Neural cell (in vitro differentiated cells): ENCODE measurements at regions not wholly inside any gene's neighbourhood (a gene's known extent, or its start where the extent isn't known, plus 50 kb on each side); places are given as distances from the start of the nearest gene placed in this dataset.

ENCODE experiments used
- H2AFZ ChIP-seq: fragments of 200-600, 300-800 bp; sonication (generic), shearing (Covaris generic); 2 replicates; pipeline ENCODE4 v1.6.0; 2014; ENCODE audit warnings: low read depth, mild to moderate bottlenecking, antibody characterized with exemption, low read length, moderate library complexity
- H3F3A ChIP-seq: fragments of 200-600 bp; shearing (Covaris generic); 2 replicates; pipeline ENCODE4 v1.6.1; 2016; ENCODE audit warnings: mild to moderate bottlenecking, moderate library complexity, mixed read lengths, antibody characterized with exemption, low read length; ENCODE audit not compliant: insufficient read depth, poor library complexity, severe bottlenecking
- H3K27ac ChIP-seq: fragments of 200-600, 300-800 bp; sonication (generic), shearing (Covaris generic); 2 replicates; pipeline ENCODE4 v1.5.1; 2014; ENCODE audit warnings: mild to moderate bottlenecking, low read length, moderate library complexity
- H3K27me3 ChIP-seq: fragments of 300-800, 200-600 bp; sonication (generic), shearing (Covaris generic); 2 replicates; pipeline ENCODE4 v1.6.0; 2014; ENCODE audit warnings: mild to moderate bottlenecking, low read depth, low read length, moderate library complexity; ENCODE audit not compliant: insufficient read depth
- H3K36me3 ChIP-seq: fragments of 300-800, 200-600 bp; sonication (generic), shearing (Covaris generic); 2 replicates; pipeline ENCODE4 v1.5.1; 2014; ENCODE audit warnings: mild to moderate bottlenecking, antibody characterized with exemption, low read length, moderate library complexity; ENCODE audit not compliant: insufficient read depth
- H3K4me2 ChIP-seq: fragments of 300-800, 200-600 bp; sonication (generic), shearing (Covaris generic); 2 replicates; pipeline ENCODE4 v1.6.0; 2014; ENCODE audit warnings: mild to moderate bottlenecking, low read length
- H3K4me3 ChIP-seq: fragments of 300-800, 200-600 bp; sonication (generic), shearing (Covaris generic); 2 replicates; pipeline ENCODE4 v1.5.1; 2014; ENCODE audit warnings: mild to moderate bottlenecking, low read length, moderate library complexity
- H3K79me2 ChIP-seq: fragments of 200-600 bp; shearing (Covaris generic); replicated peaks from 2 replicates; pipeline ENCODE4 v1.6.0; 2014; ENCODE audit warnings: mild to moderate bottlenecking, low read length, moderate library complexity; ENCODE audit not compliant: insufficient read depth
- H3K9ac ChIP-seq: fragments of 300-800, 200-600 bp; sonication (generic), shearing (Covaris generic); 2 replicates; pipeline ENCODE4 v1.6.1; 2016; ENCODE audit warnings: mild to moderate bottlenecking, low read length, mixed read lengths
- H3K9me2 ChIP-seq: fragments of 200-600 bp; shearing (Covaris generic); 2 replicates; pipeline ENCODE4 v1.6.1; 2016; ENCODE audit warnings: mild to moderate bottlenecking, low read length, mixed read lengths; ENCODE audit not compliant: insufficient read depth
- H3K9me3 ChIP-seq: fragments of 200-600, 300-800 bp; sonication (generic), shearing (Covaris generic); 2 replicates; pipeline ENCODE4 v1.6.1; 2016; ENCODE audit warnings: mild to moderate bottlenecking, mixed run types, low read length, moderate library complexity, mixed read lengths
- H4K20me1 ChIP-seq: fragments of 200-600 bp; shearing (Covaris generic); 2 replicates; pipeline ENCODE4 v1.6.1; 2016; ENCODE audit warnings: mild to moderate bottlenecking, mixed run types; ENCODE audit not compliant: insufficient read depth
- EP300 ChIP-seq: fragments of 450-650 bp; conservative IDR thresholded peaks from 2 replicates; pipeline ENCODE4 v1.6.1; 2014; ENCODE audit warnings: antibody characterized with exemption, mild to moderate bottlenecking, moderate library complexity; ENCODE audit not compliant: poor library complexity, severe bottlenecking
- EZH2 ChIP-seq: fragments of 200-600, 300-800 bp; shearing (Covaris generic), sonication (generic); IDR thresholded peaks from 2 replicates; pipeline ENCODE4 v1.6.1; 2014; ENCODE audit warnings: antibody characterized with exemption, low read length, borderline replicate concordance, mild to moderate bottlenecking; ENCODE audit not compliant: insufficient read depth, poor library complexity, severe bottlenecking
- MXI1 ChIP-seq: fragments of 450-650 bp; conservative IDR thresholded peaks from 2 replicates; pipeline ENCODE4 v1.6.1; 2014; ENCODE audit warnings: antibody characterized with exemption, mild to moderate bottlenecking; ENCODE audit not compliant: poor library complexity, severe bottlenecking
- POLR2AphosphoS5 ChIP-seq: IDR thresholded peaks from 2 replicates; pipeline ENCODE4 v1.6.1; 2012
- RAD21 ChIP-seq: fragments of 450-650 bp; conservative IDR thresholded peaks from 2 replicates; pipeline ENCODE4 v1.6.1; 2014; ENCODE audit warnings: antibody characterized with exemption, mild to moderate bottlenecking, moderate library complexity
- SMC3 ChIP-seq: fragments of 450-650 bp; conservative IDR thresholded peaks from 2 replicates; pipeline ENCODE4 v1.6.1; 2014; ENCODE audit warnings: antibody characterized with exemption, mild to moderate bottlenecking, moderate library complexity; ENCODE audit not compliant: poor library complexity
- TAF1 ChIP-seq: IDR thresholded peaks from 2 replicates; pipeline ENCODE4 v1.6.1; 2012; ENCODE audit warnings: low read depth
- TF ChIP-seq, protein P1 (sequence below): fragments of 450-650 bp; IDR thresholded peaks from 2 replicates; pipeline ENCODE4 v1.5.1; 2014; ENCODE audit warnings: antibody characterized with exemption, mild to moderate bottlenecking, moderate library complexity; ENCODE audit not compliant: poor library complexity, severe bottlenecking
- TF ChIP-seq, protein P2 (sequence below): IDR thresholded peaks from 2 replicates; pipeline ENCODE4 v1.6.1; 2012; ENCODE audit warnings: borderline replicate concordance

DNA sequence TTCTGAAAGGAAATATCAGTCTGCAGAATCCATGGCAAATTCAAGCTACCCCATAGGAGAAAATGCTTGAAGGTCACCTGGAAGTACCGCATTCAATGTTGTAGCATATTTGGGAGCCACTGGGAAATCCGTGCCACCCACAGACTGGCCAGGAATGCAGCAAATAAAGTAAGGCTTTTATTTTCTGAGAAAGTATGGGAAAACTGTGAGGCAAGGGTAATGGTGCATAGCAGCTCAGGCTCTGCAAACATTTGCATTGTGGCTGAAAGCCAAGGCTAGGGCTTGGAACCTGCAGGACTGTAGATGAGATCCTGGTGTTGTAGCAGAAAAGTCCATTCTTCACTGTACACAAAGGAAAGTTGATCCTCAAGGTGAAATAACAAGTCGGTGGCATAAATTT is 450.9 kb upstream of the NR3C2 start:
- TF ChIP-seq, protein P1, sequence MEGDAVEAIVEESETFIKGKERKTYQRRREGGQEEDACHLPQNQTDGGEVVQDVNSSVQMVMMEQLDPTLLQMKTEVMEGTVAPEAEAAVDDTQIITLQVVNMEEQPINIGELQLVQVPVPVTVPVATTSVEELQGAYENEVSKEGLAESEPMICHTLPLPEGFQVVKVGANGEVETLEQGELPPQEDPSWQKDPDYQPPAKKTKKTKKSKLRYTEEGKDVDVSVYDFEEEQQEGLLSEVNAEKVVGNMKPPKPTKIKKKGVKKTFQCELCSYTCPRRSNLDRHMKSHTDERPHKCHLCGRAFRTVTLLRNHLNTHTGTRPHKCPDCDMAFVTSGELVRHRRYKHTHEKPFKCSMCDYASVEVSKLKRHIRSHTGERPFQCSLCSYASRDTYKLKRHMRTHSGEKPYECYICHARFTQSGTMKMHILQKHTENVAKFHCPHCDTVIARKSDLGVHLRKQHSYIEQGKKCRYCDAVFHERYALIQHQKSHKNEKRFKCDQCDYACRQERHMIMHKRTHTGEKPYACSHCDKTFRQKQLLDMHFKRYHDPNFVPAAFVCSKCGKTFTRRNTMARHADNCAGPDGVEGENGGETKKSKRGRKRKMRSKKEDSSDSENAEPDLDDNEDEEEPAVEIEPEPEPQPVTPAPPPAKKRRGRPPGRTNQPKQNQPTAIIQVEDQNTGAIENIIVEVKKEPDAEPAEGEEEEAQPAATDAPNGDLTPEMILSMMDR, result no peak
- TF ChIP-seq EP300 (no peak), TAF1 (no peak), SMC3 (no peak), MXI1 (no peak)
- no peaks in the 10 kb centered on the region for H3K9me2 ChIP-seq
- no peaks in the 10 kb centered on the region for H3K36me3 ChIP-seq
- H3K27me3 ChIP-seq, result no peaks in the 10 kb centered on the region
- H3K9me3 ChIP-seq, result no peaks in the 10 kb centered on the region
- no peak overlapping the region for H3K4me2 ChIP-seq
- no peak overlapping the region for H2AFZ ChIP-seq
- H3K4me3 ChIP-seq, result no peak overlapping the region
- no peak overlapping the region for H3K9ac ChIP-seq
- H3K79me2 ChIP-seq, result no peaks in the 10 kb centered on the region
- H3F3A ChIP-seq, result no peaks in the 10 kb centered on the region
- H3K27ac ChIP-seq, result no peak overlapping the region
- no peaks in the 10 kb centered on the region for H4K20me1 ChIP-seq

DNA sequence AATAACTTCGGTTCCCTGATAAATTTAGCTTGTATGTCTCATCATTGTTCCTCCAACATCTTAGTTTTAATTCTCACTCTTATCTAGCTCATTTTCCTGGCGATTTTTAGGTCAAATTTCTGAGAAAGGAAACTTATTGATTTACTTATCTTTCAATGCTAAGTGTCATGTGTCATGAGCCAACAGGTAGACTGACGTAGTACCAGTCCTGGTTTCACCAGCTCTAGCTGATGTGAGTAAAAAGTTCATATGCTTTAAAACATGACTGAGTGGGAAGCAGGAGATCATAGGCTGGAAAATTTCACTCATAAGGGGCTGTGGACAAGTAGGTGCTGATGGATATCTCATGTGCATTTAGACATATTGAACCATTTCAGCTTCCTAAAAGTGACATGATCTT is 441.7 kb upstream of the NR3C2 start:
- H2AFZ ChIP-seq, result no peak overlapping the region
- H3K27ac ChIP-seq, result no peak overlapping the region
- H3K9me3 ChIP-seq, result no peaks in the 10 kb centered on the region
- H3K36me3 ChIP-seq, result no peaks in the 10 kb centered on the region
- no peaks in the 10 kb centered on the region for H3K79me2 ChIP-seq
- no peaks in the 10 kb centered on the region for H3K27me3 ChIP-seq
- no peaks in the 10 kb centered on the region for H3K9me2 ChIP-seq
- no peak overlapping the region for H3K4me2 ChIP-seq
- H3K9ac ChIP-seq, result no peak overlapping the region
- TF ChIP-seq EP300, result no peak
- TF ChIP-seq, protein P2, sequence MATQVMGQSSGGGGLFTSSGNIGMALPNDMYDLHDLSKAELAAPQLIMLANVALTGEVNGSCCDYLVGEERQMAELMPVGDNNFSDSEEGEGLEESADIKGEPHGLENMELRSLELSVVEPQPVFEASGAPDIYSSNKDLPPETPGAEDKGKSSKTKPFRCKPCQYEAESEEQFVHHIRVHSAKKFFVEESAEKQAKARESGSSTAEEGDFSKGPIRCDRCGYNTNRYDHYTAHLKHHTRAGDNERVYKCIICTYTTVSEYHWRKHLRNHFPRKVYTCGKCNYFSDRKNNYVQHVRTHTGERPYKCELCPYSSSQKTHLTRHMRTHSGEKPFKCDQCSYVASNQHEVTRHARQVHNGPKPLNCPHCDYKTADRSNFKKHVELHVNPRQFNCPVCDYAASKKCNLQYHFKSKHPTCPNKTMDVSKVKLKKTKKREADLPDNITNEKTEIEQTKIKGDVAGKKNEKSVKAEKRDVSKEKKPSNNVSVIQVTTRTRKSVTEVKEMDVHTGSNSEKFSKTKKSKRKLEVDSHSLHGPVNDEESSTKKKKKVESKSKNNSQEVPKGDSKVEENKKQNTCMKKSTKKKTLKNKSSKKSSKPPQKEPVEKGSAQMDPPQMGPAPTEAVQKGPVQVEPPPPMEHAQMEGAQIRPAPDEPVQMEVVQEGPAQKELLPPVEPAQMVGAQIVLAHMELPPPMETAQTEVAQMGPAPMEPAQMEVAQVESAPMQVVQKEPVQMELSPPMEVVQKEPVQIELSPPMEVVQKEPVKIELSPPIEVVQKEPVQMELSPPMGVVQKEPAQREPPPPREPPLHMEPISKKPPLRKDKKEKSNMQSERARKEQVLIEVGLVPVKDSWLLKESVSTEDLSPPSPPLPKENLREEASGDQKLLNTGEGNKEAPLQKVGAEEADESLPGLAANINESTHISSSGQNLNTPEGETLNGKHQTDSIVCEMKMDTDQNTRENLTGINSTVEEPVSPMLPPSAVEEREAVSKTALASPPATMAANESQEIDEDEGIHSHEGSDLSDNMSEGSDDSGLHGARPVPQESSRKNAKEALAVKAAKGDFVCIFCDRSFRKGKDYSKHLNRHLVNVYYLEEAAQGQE, result no peak
- TF ChIP-seq RAD21, result no peak
- no peak for TF ChIP-seq TAF1
- TF ChIP-seq MXI1, result no peak
- TF ChIP-seq, protein P1, result no peak
- no peak for TF ChIP-seq POLR2AphosphoS5
- TF ChIP-seq EZH2, result no peak
- TF ChIP-seq SMC3, result no peak
- H3F3A ChIP-seq, result no peaks in the 10 kb centered on the region
- no peak overlapping the region for H3K4me3 ChIP-seq
- H4K20me1 ChIP-seq, result no peaks in the 10 kb centered on the region
